NOMO-1 treated with dmso at 0.1 percent for 144 hours (cell line): ENCODE measurements at regions not wholly inside any gene's neighbourhood (a gene's known extent, or its start where the extent isn't known, plus 50 kb on each side); places are given as distances from the start of the nearest gene placed in this dataset.
"Not testable (repeated sequence)": the region's sequence is repeated elsewhere in the genome, so short reads cannot be mapped to it uniquely, and the experiment has no call there.

ENCODE experiments used
- DNase-seq: peaks from one replicate; lab custom pipeline; 2025; ENCODE audit not compliant: unreplicated experiment; lab: John Stamatoyannopoulos, UW

GRCh38 chr14:46147452-46147851 lies 504.1 kb downstream of the RPL10L start:
- no peak for DNase-seq

GRCh38 chr14:46147024-46147423 lies 504.6 kb downstream of the RPL10L start:
- no peak for DNase-seq

DNA sequence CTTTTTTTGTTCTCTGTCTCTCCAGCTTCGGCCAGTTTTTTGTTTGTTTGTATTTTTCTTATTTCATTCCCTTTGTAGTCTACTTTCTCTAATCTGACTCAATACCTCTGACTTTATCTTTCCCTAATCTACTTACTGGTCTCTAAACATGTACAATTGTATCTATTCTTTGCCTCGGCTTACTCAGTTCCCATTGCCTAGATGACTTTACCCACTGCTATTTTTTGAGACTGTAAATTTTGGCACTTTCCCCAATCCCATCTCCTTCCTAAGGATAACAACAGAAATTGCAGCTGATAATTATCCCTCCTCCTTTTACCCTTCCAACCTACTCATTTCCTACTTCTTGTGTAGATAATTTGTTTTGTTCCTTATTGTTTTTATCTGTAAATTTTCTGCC lies 511.1 kb downstream of the RPL10L start:
- DNase-seq, result no peak

DNA sequence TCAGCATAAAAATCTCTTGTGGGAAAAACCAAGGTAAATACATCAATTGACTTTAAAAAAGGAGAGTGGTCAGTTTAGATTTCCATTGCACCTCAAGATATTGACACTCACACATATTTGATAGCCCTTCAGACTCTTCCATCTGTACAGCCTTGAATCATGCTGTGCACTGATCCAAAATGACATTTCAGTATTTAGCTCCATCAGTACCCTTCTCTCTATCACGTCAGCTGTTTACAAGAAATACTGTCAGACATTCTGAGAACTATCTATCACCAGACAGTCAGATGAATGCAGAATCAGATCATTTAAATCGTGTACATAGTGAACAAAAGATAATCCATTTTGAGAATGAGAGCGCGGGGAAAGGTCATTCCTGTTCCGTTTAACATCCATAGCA lies 511.9 kb downstream of the RPL10L start:
- no peak for DNase-seq

- no peak for DNase-seq
These were observed 513.8 kb downstream of the RPL10L start for GRCh38 chr14:46137786-46138185.

DNA sequence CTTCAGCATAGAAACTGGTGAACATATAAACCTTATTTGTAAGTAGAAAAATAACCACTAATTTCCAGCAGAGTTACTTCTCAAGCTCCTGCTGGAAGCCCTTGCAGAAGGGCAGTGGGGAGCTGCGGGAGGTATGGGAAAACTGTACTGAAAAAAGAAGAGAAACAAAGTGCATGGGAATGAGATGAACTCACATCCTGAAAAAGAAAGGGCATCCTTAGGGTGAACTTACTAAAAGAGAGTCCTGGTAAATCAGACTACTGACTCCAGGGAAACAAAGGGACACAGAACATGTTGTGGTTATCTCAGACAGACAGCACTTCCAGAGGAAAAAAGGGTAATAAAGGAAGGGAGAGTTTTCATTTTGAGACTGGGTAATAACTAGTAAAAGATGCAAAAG lies 515.1 kb downstream of the RPL10L start:
- DNase-seq, result no peak

DNA sequence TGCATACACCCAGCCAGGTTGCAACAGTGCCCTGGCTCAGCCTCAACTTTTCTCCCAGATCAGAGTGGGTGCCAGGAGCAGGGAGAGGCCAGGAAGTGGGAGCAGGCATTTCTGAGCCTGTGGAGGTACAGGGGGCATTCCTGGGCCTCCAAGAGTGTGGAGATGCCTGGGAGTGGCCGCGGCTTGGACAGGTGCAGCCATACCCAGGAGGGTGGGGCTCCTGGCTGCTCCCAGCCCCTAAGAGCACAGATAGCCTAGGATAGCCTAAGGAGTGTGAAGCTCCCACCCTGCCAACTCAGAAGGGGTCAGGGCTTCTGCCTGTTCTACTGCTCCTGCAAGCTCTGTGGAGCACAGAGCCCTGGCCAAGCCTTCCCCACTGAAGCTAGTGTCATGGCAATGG lies 543.4 kb downstream of the RPL10L start:
- DNase-seq, result no peak

DNA sequence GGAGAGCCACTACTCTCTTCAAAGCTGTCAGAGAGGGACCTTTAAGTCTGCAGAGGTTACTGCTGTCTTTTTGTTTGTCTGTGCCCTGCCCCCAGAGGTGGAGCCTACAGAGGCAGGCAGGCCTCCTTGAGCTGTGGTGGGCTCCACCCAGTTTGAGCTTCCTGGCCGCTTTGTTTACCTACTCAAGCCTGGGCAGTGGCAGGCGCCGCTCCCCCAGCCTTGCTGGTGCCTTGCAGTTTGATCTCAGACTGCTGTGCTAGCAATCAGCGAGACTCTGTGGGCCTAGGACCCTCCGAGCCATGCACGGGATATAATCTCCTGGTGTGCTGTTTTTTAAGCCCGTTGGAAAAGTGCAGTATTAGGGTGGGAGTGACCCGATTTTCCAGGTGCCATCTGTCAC lies 550.7 kb downstream of the RPL10L start:
- not testable (repeated sequence) for DNase-seq

- no peak for DNase-seq
These were observed 559.8 kb downstream of the RPL10L start for GRCh38 chr14:46091819-46092218.

DNA sequence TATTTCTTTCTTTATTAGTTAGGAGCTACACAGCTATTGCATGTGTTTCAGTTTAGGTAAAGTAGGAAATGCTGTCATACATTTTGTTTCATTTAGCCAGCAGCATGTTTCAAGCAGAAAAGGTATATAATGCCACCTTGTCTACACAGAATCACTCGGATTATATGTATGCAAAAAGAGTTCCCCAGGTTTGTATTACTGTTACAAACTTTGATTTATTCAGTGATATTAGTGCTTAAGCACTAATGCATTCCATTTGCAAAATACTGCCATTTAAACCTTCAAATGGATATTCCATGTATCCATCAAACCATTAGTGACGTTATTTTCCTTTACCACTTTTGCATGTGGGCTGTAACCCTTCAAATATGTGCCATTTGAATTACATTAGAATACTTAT lies 564.0 kb downstream of the RPL10L start:
- no peak for DNase-seq

GRCh38 chr14:46074061-46074460 lies 577.5 kb downstream of the RPL10L start:
- no peak for DNase-seq

- no peak for DNase-seq
These were observed 587.7 kb downstream of the RPL10L start for GRCh38 chr14:46063872-46064271.

GRCh38 chr14:46058964-46059563 lies 592.5 kb downstream of the RPL10L start:
- no peak for DNase-seq

- DNase-seq, result no peak
These were observed 593.8 kb downstream of the RPL10L start for GRCh38 chr14:46057799-46058198.

- no peak for DNase-seq
These were observed 597.1 kb downstream of the RPL10L start for GRCh38 chr14:46054526-46054925.

GRCh38 chr14:46053221-46053620 lies 598.4 kb downstream of the RPL10L start:
- no peak for DNase-seq

GRCh38 chr14:46051796-46052195 lies 599.8 kb downstream of the RPL10L start:
- DNase-seq, result no peak

- DNase-seq, result no peak
These were observed 603.5 kb downstream of the RPL10L start for GRCh38 chr14:46048127-46048526.

DNA sequence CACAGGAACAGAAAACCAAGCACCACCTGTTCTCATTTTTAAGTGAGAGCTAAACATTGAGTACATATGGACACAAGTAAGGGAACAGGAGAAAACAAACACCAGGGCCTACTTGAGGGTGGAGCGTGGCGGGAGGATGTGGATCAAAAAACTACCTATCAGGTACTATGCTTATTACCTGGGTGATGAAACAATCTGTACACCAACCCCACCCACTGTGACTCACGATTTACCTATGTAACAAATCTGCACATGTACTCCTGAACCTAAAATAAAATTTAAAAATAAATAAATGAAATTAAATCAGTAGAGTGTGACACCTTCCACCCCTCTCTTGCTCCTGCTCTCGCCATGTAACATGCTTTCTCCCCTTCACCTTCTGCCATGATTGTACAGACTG lies 615.5 kb downstream of the RPL10L start:
- no peak for DNase-seq

DNA sequence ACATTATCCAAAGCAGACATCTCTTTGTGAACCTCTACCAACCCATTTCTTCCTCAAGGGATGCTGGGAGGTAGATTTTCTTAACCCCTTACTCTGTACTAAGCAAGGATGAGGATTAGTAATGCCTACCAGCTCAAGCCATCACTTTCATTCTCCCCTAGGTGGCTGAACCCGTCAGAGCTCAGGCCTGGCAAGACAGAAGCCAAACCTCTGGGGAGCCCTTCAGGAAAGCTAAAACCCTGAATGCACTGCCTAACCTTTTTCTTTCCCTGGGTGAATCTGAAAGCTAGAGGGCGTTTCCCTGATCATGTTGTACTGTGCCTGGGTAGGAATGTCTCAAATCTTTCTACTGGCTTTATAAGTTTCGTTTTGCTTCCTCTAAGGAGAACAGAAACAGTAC lies 617.3 kb downstream of the RPL10L start:
- no peak for DNase-seq

DNA sequence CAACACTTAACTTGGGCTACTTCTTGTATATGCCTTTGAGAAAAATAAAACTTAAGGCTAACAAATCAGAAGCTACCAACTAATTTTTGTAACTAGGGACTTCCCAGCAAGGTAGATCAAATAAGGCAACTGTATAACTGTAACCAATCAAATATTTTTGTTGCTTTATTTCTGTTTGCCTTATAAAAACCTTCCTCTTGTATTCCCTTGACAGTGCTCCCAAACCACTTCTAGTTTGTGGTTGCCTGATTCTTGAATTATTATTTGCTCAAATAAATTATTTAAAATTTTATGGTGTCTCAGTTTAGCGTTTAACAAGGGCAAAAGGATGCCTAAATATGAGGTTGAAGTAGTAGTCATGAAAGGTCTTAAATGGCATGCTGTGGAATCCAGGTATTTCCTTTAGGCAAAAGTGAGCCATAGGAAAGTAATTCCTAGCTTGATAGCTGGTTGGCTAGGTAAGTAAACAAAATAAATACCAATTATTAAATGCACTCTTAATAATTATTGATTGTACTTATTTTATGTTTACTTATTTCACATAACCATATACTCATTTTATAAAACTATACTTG lies 632.6 kb downstream of the RPL10L start:
- no peak for DNase-seq

- no peak for DNase-seq
These were observed 643.2 kb downstream of the RPL10L start for GRCh38 chr14:46008348-46008747.

DNA sequence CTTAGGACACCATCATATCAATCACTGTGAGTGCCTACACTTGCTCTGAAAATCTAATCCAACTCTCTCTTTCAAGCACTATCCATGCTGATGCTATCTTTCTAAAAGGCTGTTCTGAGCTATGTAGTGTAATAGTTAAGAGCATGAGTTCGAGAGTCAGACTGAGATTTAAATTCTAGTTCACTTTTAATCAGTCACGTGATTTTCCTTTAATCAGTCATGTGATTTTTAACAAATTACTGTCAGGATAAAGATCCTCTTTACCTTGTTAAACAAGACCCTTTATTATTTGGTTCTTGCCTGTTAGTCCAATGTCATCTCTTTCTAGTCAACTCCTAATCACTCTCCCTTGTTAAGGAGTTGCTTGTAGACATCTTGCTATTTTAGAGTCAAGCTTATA lies 653.0 kb downstream of the RPL10L start:
- no peak for DNase-seq
